HEK293 (cell line): ENCODE measurements at regions not wholly inside any gene's neighbourhood (a gene's known extent, or its start where the extent isn't known, plus 50 kb on each side); places are given as distances from the start of the nearest gene placed in this dataset.

Source experiments
- ATF2 ChIP-seq: fragments of 450-650 bp; formaldehyde crosslinking; IDR thresholded peaks from 2 replicates; pipeline ENCODE4 v1.5.1; 2016; ENCODE audit warnings: missing biosample characterization, missing genetic modification characterization, low read depth
- OVOL3 ChIP-seq: fragments of 450-650 bp; formaldehyde crosslinking; IDR thresholded peaks from 2 replicates; pipeline ENCODE4 v1.5.1; 2016; ENCODE audit warnings: missing biosample characterization, missing genetic modification characterization
- SP2 ChIP-seq: fragments of 450-650 bp; formaldehyde crosslinking; IDR thresholded peaks from 2 replicates; pipeline ENCODE4 v1.5.1; 2016; ENCODE audit warnings: missing biosample characterization, missing genetic modification characterization
- ZBTB7A ChIP-seq: fragments of 450-650 bp; formaldehyde crosslinking; IDR thresholded peaks from 2 replicates; pipeline ENCODE4 v1.5.1; 2016; ENCODE audit warnings: low read depth, missing biosample characterization, missing genetic modification characterization
- ZFP37 ChIP-seq: fragments of 450-650 bp; formaldehyde crosslinking; IDR thresholded peaks from 2 replicates; pipeline ENCODE4 v1.5.1; 2016; ENCODE audit warnings: missing biosample characterization, missing genetic modification characterization
- ZNF140 ChIP-seq: fragments of 450-650 bp; formaldehyde crosslinking; IDR thresholded peaks from 2 replicates; pipeline ENCODE4 v1.5.1; 2016; ENCODE audit warnings: missing biosample characterization, missing genetic modification characterization
- ZNF146 ChIP-seq: fragments of 450-650 bp; formaldehyde crosslinking; IDR thresholded peaks from 2 replicates; pipeline ENCODE4 v1.5.1; 2016; ENCODE audit warnings: missing biosample characterization, missing genetic modification characterization
- ZNF24 ChIP-seq: fragments of 450-650 bp; formaldehyde crosslinking; IDR thresholded peaks from 2 replicates; pipeline ENCODE4 v1.5.1; 2016; ENCODE audit warnings: missing biosample characterization, missing genetic modification characterization
- ZNF274 ChIP-seq, 2 experiments: fragments of 200-500 bp in 1 of 2; fragments of 450-650 bp in 1 of 2; sonication (Bioruptor generic) in 1 of 2; formaldehyde crosslinking in 1 of 2; IDR thresholded peaks; 2 replicates each; pipeline versions ENCODE4 v1.5.1 to v1.6.1; 2014 to 2016; ENCODE audit warnings: borderline replicate concordance in 1 of 2, inconsistent platforms in 1 of 2, low read length in 1 of 2, missing biosample characterization in 1 of 2, missing genetic modification characterization in 1 of 2
- ZNF600 ChIP-seq: fragments of 450-650 bp; formaldehyde crosslinking; IDR thresholded peaks from 2 replicates; pipeline ENCODE4 v1.5.1; 2016; ENCODE audit warnings: missing biosample characterization, missing genetic modification characterization
- ZNF677 ChIP-seq: fragments of 450-650 bp; IDR thresholded peaks from 2 replicates; pipeline ENCODE4 v1.5.0; 2018; ENCODE audit warnings: missing biosample characterization, mild to moderate bottlenecking, missing genetic modification characterization, moderate library complexity
- ZNF76 ChIP-seq: fragments of 450-650 bp; formaldehyde crosslinking; IDR thresholded peaks from 2 replicates; pipeline ENCODE4; 2016; ENCODE audit warnings: low read depth, missing biosample characterization, missing genetic modification characterization, borderline replicate concordance
- TF ChIP-seq, protein P1 (sequence below): fragments of 450-650 bp; formaldehyde crosslinking; IDR thresholded peaks from 2 replicates; pipeline ENCODE4 v1.5.1; 2017; ENCODE audit warnings: missing biosample characterization, missing genetic modification characterization
- TF ChIP-seq, protein P2 (sequence below): fragments of 450-650 bp; formaldehyde crosslinking; IDR thresholded peaks from 2 replicates; pipeline ENCODE4 v1.5.1; 2016; ENCODE audit warnings: missing biosample characterization, missing genetic modification characterization

GRCh38 chr5:174807471-174807870 is 83.1 kb downstream of the MSX2 start:
- TF ChIP-seq ZFP37 (no peak), OVOL3 (no peak), ZNF140 (tag by site-specific recombination) (no peak), ZBTB7A (tag by site-specific recombination) (no peak), ZNF274 (IDR thresholded peaks at IDR 0.05; ENCODE audit: low read length) (no peak), ZNF274 (tag by site-specific recombination; IDR thresholded peaks at IDR 0.05; ENCODE audit: borderline replicate concordance) (no peak), ZNF24 (tag by site-specific recombination) (no peak), SP2 (tag by site-specific recombination) (no peak), ZNF677 (tag by site-specific recombination) (no peak), ZNF76 (no peak), ATF2 (tag by site-specific recombination) (no peak), ZNF600 (tag by site-specific recombination) (no peak), ZNF146 (tag by site-specific recombination) (no peak)
- TF ChIP-seq, protein P1, sequence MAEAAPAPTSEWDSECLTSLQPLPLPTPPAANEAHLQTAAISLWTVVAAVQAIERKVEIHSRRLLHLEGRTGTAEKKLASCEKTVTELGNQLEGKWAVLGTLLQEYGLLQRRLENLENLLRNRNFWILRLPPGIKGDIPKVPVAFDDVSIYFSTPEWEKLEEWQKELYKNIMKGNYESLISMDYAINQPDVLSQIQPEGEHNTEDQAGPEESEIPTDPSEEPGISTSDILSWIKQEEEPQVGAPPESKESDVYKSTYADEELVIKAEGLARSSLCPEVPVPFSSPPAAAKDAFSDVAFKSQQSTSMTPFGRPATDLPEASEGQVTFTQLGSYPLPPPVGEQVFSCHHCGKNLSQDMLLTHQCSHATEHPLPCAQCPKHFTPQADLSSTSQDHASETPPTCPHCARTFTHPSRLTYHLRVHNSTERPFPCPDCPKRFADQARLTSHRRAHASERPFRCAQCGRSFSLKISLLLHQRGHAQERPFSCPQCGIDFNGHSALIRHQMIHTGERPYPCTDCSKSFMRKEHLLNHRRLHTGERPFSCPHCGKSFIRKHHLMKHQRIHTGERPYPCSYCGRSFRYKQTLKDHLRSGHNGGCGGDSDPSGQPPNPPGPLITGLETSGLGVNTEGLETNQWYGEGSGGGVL: no peak
- TF ChIP-seq, protein P2, sequence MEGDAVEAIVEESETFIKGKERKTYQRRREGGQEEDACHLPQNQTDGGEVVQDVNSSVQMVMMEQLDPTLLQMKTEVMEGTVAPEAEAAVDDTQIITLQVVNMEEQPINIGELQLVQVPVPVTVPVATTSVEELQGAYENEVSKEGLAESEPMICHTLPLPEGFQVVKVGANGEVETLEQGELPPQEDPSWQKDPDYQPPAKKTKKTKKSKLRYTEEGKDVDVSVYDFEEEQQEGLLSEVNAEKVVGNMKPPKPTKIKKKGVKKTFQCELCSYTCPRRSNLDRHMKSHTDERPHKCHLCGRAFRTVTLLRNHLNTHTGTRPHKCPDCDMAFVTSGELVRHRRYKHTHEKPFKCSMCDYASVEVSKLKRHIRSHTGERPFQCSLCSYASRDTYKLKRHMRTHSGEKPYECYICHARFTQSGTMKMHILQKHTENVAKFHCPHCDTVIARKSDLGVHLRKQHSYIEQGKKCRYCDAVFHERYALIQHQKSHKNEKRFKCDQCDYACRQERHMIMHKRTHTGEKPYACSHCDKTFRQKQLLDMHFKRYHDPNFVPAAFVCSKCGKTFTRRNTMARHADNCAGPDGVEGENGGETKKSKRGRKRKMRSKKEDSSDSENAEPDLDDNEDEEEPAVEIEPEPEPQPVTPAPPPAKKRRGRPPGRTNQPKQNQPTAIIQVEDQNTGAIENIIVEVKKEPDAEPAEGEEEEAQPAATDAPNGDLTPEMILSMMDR (tag by site-specific recombination): no peak
